Umbilical cord (tissue), 1 donor: ENCODE measurements at regions not wholly inside any gene's neighbourhood (a gene's known extent, or its start where the extent isn't known, plus 50 kb on each side); places are given as distances from the start of the nearest gene placed in this dataset.

Experiments
- DNase-seq: peaks from one replicate; pipeline ENCODE4 v3.0.0-alpha.2; 2015; ENCODE audit warnings: low spot score

GRCh38 chr1:218674280-218674773 is 329.2 kb downstream of the TGFB2 start:
- DNase-seq: peak; percentile 85

- DNase-seq: peak; percentile 81
Observed at GRCh38 chr1:218677026-218677425, 331.9 kb downstream of the TGFB2 start.

- no peak for DNase-seq
Observed at GRCh38 chr1:218679391-218679790, 334.3 kb downstream of the TGFB2 start.

- DNase-seq: no peak
Observed at GRCh38 chr1:218679988-218680748, 335.0 kb downstream of the TGFB2 start.

GRCh38 chr1:218683242-218683641 is 338.1 kb downstream of the TGFB2 start:
- no peak for DNase-seq

GRCh38 chr1:218686258-218686657 is 341.1 kb downstream of the TGFB2 start:
- DNase-seq: no peak

GRCh38 chr1:218686761-218687160 is 341.6 kb downstream of the TGFB2 start:
- DNase-seq: no peak

- peak; percentile 35 for DNase-seq
Observed at GRCh38 chr1:218692808-218693207, 347.7 kb downstream of the TGFB2 start.

GRCh38 chr1:218693599-218693998 is 348.5 kb downstream of the TGFB2 start:
- peak; percentile 48 for DNase-seq

GRCh38 chr1:218694085-218694484 is 348.9 kb downstream of the TGFB2 start:
- DNase-seq: no peak

- DNase-seq: peak; percentile 53
Observed at GRCh38 chr1:218694636-218695035, 349.5 kb downstream of the TGFB2 start.

- no peak for DNase-seq
Observed at GRCh38 chr1:218695525-218695924, 350.4 kb downstream of the TGFB2 start.

- no peak for DNase-seq
Observed at GRCh38 chr1:218698141-218698540, 353.0 kb downstream of the TGFB2 start.

- DNase-seq: no peak
Observed at GRCh38 chr1:218699421-218699820, 354.3 kb downstream of the TGFB2 start.

GRCh38 chr1:218699865-218700264 is 354.7 kb downstream of the TGFB2 start:
- DNase-seq: peak; percentile 78

- no peak for DNase-seq
Observed at GRCh38 chr1:218700666-218701065, 355.5 kb downstream of the TGFB2 start.

- no peak for DNase-seq
Observed at GRCh38 chr1:218701131-218701530, 356.0 kb downstream of the TGFB2 start.

- no peak for DNase-seq
Observed at GRCh38 chr1:218702775-218703174, 357.6 kb downstream of the TGFB2 start.

- DNase-seq: no peak
Observed at GRCh38 chr1:218703836-218704235, 358.7 kb downstream of the TGFB2 start.

- DNase-seq: no peak
Observed at GRCh38 chr1:218705391-218705790, 360.3 kb downstream of the TGFB2 start.

GRCh38 chr1:218705911-218706893 is 361.1 kb downstream of the TGFB2 start:
- DNase-seq: no peak

- DNase-seq: no peak
Observed at GRCh38 chr1:218711001-218711400, 365.9 kb downstream of the TGFB2 start.
